ENCODE measurements at regions not wholly inside any gene's neighbourhood (a gene's known extent, or its start where the extent isn't known, plus 50 kb on each side); places are given as distances from the start of the nearest gene placed in this dataset.
A peak's percentile ranks its signal among the peaks of the same experiment; 100 is the strongest.
"Not testable (repeated sequence)": the region's sequence is repeated elsewhere in the genome, so short reads cannot be mapped to it uniquely, and the experiment has no call there.

DNA sequence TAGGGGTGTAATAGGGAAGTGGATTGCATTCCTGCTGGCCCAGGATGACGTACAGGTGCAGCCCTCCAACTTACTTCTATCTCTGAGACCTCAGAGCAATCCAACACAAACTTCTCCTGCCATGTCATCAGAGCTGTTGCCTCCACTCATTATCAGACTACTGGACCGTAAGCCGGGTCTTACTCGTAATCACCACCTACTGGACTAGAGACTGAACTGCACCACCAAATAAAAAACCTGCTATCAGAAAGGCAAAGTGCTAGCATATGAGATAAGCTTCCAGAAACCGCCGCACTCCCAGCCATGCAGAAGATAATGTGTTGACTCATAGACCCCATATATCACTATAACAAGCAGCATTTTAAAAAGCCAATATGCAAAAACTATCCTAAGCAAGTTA, 102.0 kb downstream of the SLITRK1 start:
- TF ChIP-seq, protein P1, sequence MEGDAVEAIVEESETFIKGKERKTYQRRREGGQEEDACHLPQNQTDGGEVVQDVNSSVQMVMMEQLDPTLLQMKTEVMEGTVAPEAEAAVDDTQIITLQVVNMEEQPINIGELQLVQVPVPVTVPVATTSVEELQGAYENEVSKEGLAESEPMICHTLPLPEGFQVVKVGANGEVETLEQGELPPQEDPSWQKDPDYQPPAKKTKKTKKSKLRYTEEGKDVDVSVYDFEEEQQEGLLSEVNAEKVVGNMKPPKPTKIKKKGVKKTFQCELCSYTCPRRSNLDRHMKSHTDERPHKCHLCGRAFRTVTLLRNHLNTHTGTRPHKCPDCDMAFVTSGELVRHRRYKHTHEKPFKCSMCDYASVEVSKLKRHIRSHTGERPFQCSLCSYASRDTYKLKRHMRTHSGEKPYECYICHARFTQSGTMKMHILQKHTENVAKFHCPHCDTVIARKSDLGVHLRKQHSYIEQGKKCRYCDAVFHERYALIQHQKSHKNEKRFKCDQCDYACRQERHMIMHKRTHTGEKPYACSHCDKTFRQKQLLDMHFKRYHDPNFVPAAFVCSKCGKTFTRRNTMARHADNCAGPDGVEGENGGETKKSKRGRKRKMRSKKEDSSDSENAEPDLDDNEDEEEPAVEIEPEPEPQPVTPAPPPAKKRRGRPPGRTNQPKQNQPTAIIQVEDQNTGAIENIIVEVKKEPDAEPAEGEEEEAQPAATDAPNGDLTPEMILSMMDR (IDR thresholded peaks at IDR 0.05; ENCODE audit: unreplicated experiment): peak; percentile 24
- Mint-ChIP-seq H3K36me3 (ENCODE audit: insufficient read depth, unreplicated experiment) (no peaks in the 10 kb centered on the region), H3K27me3 (ENCODE audit: insufficient read depth, unreplicated experiment) (no peaks in the 10 kb centered on the region), H3K4me1 (ENCODE audit: insufficient read depth, unreplicated experiment) (no peaks in the 10 kb centered on the region), H3K4me3 (ENCODE audit: unreplicated experiment) (no peak overlapping the region), H3K9me3 (ENCODE audit: unreplicated experiment) (peaks cover 7% of the 10 kb centered on the region), H3K27ac (ENCODE audit: low read depth, unreplicated experiment) (no peak overlapping the region)
- no TSS peak for BruUV-seq (replicated peaks)
- ChIA-PET CTCF (interaction anchor here (0.6 to 1.1 kb wide), 2 partner anchors 864 to 1850 kb away, joined by 3 to 5 read pairs; no protein-coding TSS in a partner anchor), POLR2A (no interaction called here)
- intact Hi-C loops (cut with micrococcal nuclease): no loop called here
- DNase-seq (ENCODE audit: unreplicated experiment): peak; percentile 14

DNA sequence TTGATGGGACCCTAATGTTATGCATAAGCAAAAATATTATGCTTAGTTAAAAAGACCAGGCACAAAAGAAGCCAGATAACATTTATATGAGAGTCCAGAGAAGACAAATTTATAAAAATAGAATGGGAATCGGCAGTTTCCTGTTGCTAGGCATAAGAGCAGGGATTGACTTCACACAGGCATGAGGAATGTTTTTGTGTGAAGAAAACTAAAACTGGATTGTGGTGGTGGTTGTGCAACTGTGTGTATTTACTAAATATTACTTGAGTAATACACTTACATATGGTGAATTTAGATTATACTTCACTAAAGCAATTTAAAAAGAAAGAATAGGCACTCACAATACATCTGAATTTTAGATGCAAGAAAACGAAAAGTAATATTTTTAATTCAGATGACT, 108.3 kb downstream of the SLITRK1 start:
- no peak for DNase-seq (ENCODE audit: unreplicated experiment)
- intact Hi-C loops (cut with micrococcal nuclease): no loop called here
- Mint-ChIP-seq H3K4me1 (ENCODE audit: insufficient read depth, unreplicated experiment) (no peaks in the 10 kb centered on the region), H3K27ac (ENCODE audit: low read depth, unreplicated experiment) (no peak overlapping the region), H3K4me3 (ENCODE audit: unreplicated experiment) (no peak overlapping the region), H3K9me3 (ENCODE audit: unreplicated experiment) (peaks cover 7% of the 10 kb centered on the region), H3K36me3 (ENCODE audit: insufficient read depth, unreplicated experiment) (no peaks in the 10 kb centered on the region), H3K27me3 (ENCODE audit: insufficient read depth, unreplicated experiment) (no peaks in the 10 kb centered on the region)
- TF ChIP-seq, protein P1 (IDR thresholded peaks at IDR 0.05; ENCODE audit: unreplicated experiment): no peak
- POLR2A ChIA-PET: interaction anchor here (0.5 kb wide), 1 partner anchor 42 kb away, joined by 5 read pairs; no protein-coding TSS in a partner anchor
- no TSS peak for BruUV-seq (replicated peaks)
- CTCF ChIA-PET: no interaction called here

DNA sequence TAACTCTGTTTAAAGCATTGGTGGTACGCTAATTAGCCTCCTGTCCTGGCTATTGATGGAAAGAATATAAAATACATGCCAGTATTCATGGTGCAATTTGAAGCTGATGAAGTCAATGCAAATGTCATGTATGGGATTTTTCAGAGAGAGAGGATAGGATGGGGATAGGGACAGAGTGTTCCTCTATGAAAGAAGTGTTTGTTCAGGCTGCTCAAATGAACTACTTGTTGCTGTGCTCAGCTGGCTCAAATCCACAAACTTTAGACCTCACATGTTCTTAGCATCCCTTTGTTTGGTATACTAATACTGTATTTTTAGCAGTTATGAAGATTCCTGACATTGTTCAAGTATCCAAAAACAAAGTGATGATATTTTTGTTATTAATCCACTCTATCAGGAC, 116.5 kb downstream of the SLITRK1 start:
- H3K9me3 Mint-ChIP-seq (ENCODE audit: unreplicated experiment): peaks cover 7% of the 10 kb centered on the region
- H3K4me3 Mint-ChIP-seq (ENCODE audit: unreplicated experiment): no peak overlapping the region
- TF ChIP-seq, protein P1 (IDR thresholded peaks at IDR 0.05; ENCODE audit: unreplicated experiment): no peak
- BruUV-seq (replicated peaks): no TSS peak
- intact Hi-C loops (cut with micrococcal nuclease): no loop called here
- no peaks in the 10 kb centered on the region for H3K36me3 Mint-ChIP-seq (ENCODE audit: insufficient read depth, unreplicated experiment)
- ChIA-PET CTCF (no interaction called here), POLR2A (no interaction called here)
- H3K4me1 Mint-ChIP-seq (ENCODE audit: insufficient read depth, unreplicated experiment): no peaks in the 10 kb centered on the region
- no peak for DNase-seq (ENCODE audit: unreplicated experiment)
- no peaks in the 10 kb centered on the region for H3K27me3 Mint-ChIP-seq (ENCODE audit: insufficient read depth, unreplicated experiment)
- H3K27ac Mint-ChIP-seq (ENCODE audit: low read depth, unreplicated experiment): no peak overlapping the region

DNA sequence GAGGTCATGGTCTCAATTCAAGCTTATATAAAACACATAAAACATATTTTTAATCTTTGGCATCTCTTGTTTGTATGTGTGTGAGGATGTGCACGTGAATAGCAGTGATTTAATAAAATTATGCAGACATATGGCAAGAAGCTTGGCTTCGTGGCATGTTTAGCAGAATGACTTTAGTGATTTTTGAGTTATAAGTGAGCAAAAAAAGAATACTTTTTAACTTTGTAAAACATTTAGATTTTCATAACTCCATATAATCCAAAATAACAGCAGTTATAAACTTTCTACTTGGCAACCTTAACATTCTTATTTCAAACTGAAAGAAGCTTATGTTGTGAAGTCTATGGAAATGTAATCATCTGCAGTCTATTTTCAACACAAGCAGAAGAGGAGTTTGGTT, 120.6 kb downstream of the SLITRK1 start:
- peaks cover 8% of the 10 kb centered on the region for H3K9me3 Mint-ChIP-seq (ENCODE audit: unreplicated experiment)
- H3K27me3 Mint-ChIP-seq (ENCODE audit: insufficient read depth, unreplicated experiment): no peaks in the 10 kb centered on the region
- H3K27ac Mint-ChIP-seq (ENCODE audit: low read depth, unreplicated experiment): no peak overlapping the region
- DNase-seq (ENCODE audit: unreplicated experiment): no peak
- POLR2A ChIA-PET: interaction anchor here (0.7 kb wide), 1 partner anchor 15 kb away, joined by 3 read pairs; no protein-coding TSS in a partner anchor
- no TSS peak for BruUV-seq (replicated peaks)
- intact Hi-C loops (cut with micrococcal nuclease): no loop called here
- no peaks in the 10 kb centered on the region for H3K36me3 Mint-ChIP-seq (ENCODE audit: insufficient read depth, unreplicated experiment)
- no peak overlapping the region for H3K4me3 Mint-ChIP-seq (ENCODE audit: unreplicated experiment)
- CTCF ChIA-PET: interaction anchor here (0.6 to 0.8 kb wide), 2 partner anchors 18 to 319 kb away, joined by 3 read pairs; no protein-coding TSS in a partner anchor
- TF ChIP-seq, protein P1 (IDR thresholded peaks at IDR 0.05; ENCODE audit: unreplicated experiment): no peak
- H3K4me1 Mint-ChIP-seq (ENCODE audit: insufficient read depth, unreplicated experiment): no peaks in the 10 kb centered on the region

DNA sequence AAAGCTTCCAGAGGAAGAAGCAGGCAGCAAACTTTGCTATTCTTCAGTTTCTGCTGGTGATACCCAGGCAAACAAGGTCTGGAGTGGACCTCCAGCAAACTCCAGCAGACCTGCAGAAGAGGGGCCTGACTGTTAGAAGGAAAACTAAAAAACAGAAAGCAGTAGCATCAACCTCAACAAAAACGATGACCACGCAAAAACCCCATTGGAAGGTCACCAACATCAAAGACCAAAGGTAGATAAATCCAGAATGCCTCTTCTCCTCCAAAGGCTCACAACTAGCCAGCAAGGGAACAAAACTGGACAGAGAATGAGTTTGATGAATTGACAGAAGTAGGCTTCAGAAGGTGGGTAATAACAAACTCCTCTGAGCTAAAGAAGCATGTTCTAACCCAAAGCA, 127.1 kb downstream of the SLITRK1 start:
- H3K9me3 Mint-ChIP-seq (ENCODE audit: unreplicated experiment): peaks cover 22% of the 10 kb centered on the region
- DNase-seq (ENCODE audit: unreplicated experiment); H3K27me3 Mint-ChIP-seq (ENCODE audit: insufficient read depth, unreplicated experiment); H3K27ac Mint-ChIP-seq (ENCODE audit: low read depth, unreplicated experiment); intact Hi-C loops (cut with micrococcal nuclease); H3K36me3 Mint-ChIP-seq (ENCODE audit: insufficient read depth, unreplicated experiment); BruUV-seq (replicated peaks); H3K4me1 Mint-ChIP-seq (ENCODE audit: insufficient read depth, unreplicated experiment); H3K4me3 Mint-ChIP-seq (ENCODE audit: unreplicated experiment): not testable (repeated sequence)
- CTCF ChIA-PET: interaction anchor here (1.1 kb wide), 1 partner anchor 200 kb away, joined by 3 read pairs; no protein-coding TSS in a partner anchor
- POLR2A ChIA-PET: interaction anchor here (0.6 kb wide), 2 partner anchors 8 to 1164 kb away, joined by 3 read pairs; no protein-coding TSS in a partner anchor
